Ovary (tissue), 3 donors: ENCODE measurements at regions not wholly inside any gene's neighbourhood (a gene's known extent, or its start where the extent isn't known, plus 50 kb on each side); places are given as distances from the start of the nearest gene placed in this dataset.

ENCODE experiments used
- POLR2A ChIP-seq: fragments of 450-650 bp; IDR thresholded peaks from one replicate; pipeline ENCODE4 v1.6.1; 2017; ENCODE audit warnings: antibody characterized with exemption, mild to moderate bottlenecking, moderate library complexity
- TF ChIP-seq, protein P1 (sequence below), 3 donors: fragments of 450-650 bp in 2 of 3; fragments of 200-600 bp in 1 of 3; IDR thresholded peaks; one replicate each; pipeline versions ENCODE4 v1.5.1 to v1.8.0; 2016 to 2022; ENCODE audit warnings: antibody characterized with exemption in 3 of 3, mild to moderate bottlenecking in 1 of 3
- donor health status: DM: no; HTN: no; CAD: no.

GRCh38 chr4:176927664-176928063 is 134.9 kb upstream of the VEGFC start:
- TF ChIP-seq, protein P1, sequence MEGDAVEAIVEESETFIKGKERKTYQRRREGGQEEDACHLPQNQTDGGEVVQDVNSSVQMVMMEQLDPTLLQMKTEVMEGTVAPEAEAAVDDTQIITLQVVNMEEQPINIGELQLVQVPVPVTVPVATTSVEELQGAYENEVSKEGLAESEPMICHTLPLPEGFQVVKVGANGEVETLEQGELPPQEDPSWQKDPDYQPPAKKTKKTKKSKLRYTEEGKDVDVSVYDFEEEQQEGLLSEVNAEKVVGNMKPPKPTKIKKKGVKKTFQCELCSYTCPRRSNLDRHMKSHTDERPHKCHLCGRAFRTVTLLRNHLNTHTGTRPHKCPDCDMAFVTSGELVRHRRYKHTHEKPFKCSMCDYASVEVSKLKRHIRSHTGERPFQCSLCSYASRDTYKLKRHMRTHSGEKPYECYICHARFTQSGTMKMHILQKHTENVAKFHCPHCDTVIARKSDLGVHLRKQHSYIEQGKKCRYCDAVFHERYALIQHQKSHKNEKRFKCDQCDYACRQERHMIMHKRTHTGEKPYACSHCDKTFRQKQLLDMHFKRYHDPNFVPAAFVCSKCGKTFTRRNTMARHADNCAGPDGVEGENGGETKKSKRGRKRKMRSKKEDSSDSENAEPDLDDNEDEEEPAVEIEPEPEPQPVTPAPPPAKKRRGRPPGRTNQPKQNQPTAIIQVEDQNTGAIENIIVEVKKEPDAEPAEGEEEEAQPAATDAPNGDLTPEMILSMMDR (IDR thresholded peaks at IDR 0.05): no peak
- no peak for TF ChIP-seq POLR2A
